ENCODE measurements at regions not wholly inside any gene's neighbourhood (a gene's known extent, or its start where the extent isn't known, plus 50 kb on each side); places are given as distances from the start of the nearest gene placed in this dataset.

DNA sequence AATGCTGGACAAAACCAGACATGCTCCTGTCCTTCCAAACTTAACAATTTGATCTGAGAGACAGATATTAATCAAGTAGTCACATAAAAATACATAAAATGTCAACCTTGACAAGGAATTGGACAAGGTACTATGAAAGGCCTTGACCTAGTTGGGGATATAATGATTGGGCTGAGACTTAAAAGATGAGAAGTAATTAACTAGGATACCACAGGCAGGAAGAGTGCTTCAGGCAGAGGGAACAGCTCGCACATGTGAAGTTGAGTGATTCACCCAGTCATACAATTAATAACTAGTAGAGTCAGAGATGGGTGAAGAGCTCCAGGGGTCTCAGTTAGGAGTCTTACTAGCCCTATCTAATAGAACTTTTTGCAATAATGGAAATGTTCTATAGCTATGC lies 259.5 kb downstream of the MSRB3 start:
- Histone ChIP-seq H4K20me1 (ENCODE audit: insufficient read depth) (no peaks in the 10 kb centered on the region), H3K9me2 (no peaks in the 10 kb centered on the region), H3K36me3 (replicated peaks in 1 of 2; ENCODE audit: control insufficient read depth in 1 of 2, insufficient read depth in 2 of 2, low read length in 1 of 2) (peaks cover 0 to 35% of the 10 kb centered on the region in 2 experiments), H3K27ac (ENCODE audit: low read depth in 2 of 2, low read length in 1 of 2) (peak overlapping the region; percentile 83 to 100; a peak in 3 of 4 replicates), H3K9me3 (peaks cover 32% of the 10 kb centered on the region), H2AFZ (ENCODE audit: low read depth) (no peak overlapping the region), H3K4me3 (ENCODE audit: low read depth in 2 of 2, low read length in 1 of 2) (no peak overlapping the region), H3F3A (replicated peaks; ENCODE audit: insufficient read depth) (peaks cover 71% of the 10 kb centered on the region), H3K9ac (peak overlapping the region; percentile 67), H3K4me1 (ENCODE audit: control insufficient read depth in 1 of 2, insufficient read depth in 2 of 2, low read depth in 1 of 2, low read length in 1 of 2) (peaks cover 0 to 37% of the 10 kb centered on the region in 2 experiments; a peak in 3 of 4 replicates), H3K27me3 (ENCODE audit: insufficient read depth) (no peaks in the 10 kb centered on the region), H3K79me2 (ENCODE audit: insufficient read depth) (no peaks in the 10 kb centered on the region), H3K4me2 (peak overlapping the region; percentile 35)
- CTCF ChIA-PET = no interaction called here
- POLR2A ChIA-PET = no interaction called here
- no peak for DNase-seq
- no peak for TF ChIP-seq TCF12 (IDR thresholded peaks at IDR 0.05)
- no peak for TF ChIP-seq GABPA (IDR thresholded peaks at IDR 0.05; ENCODE audit: low read depth)
- no peak for TF ChIP-seq FOSL2 (IDR thresholded peaks at IDR 0.05; ENCODE audit: borderline replicate concordance, low read depth)
- TF ChIP-seq, protein P1, sequence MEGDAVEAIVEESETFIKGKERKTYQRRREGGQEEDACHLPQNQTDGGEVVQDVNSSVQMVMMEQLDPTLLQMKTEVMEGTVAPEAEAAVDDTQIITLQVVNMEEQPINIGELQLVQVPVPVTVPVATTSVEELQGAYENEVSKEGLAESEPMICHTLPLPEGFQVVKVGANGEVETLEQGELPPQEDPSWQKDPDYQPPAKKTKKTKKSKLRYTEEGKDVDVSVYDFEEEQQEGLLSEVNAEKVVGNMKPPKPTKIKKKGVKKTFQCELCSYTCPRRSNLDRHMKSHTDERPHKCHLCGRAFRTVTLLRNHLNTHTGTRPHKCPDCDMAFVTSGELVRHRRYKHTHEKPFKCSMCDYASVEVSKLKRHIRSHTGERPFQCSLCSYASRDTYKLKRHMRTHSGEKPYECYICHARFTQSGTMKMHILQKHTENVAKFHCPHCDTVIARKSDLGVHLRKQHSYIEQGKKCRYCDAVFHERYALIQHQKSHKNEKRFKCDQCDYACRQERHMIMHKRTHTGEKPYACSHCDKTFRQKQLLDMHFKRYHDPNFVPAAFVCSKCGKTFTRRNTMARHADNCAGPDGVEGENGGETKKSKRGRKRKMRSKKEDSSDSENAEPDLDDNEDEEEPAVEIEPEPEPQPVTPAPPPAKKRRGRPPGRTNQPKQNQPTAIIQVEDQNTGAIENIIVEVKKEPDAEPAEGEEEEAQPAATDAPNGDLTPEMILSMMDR (IDR thresholded peaks at IDR 0.05) = no peak
- TF ChIP-seq, protein P2, sequence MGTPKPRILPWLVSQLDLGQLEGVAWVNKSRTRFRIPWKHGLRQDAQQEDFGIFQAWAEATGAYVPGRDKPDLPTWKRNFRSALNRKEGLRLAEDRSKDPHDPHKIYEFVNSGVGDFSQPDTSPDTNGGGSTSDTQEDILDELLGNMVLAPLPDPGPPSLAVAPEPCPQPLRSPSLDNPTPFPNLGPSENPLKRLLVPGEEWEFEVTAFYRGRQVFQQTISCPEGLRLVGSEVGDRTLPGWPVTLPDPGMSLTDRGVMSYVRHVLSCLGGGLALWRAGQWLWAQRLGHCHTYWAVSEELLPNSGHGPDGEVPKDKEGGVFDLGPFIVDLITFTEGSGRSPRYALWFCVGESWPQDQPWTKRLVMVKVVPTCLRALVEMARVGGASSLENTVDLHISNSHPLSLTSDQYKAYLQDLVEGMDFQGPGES (IDR thresholded peaks at IDR 0.05; ENCODE audit: low read depth, low read length) = no peak
- TF ChIP-seq NRF1 (IDR thresholded peaks at IDR 0.05; ENCODE audit: low read depth, low read length) = no peak
- TF ChIP-seq, protein P3, sequence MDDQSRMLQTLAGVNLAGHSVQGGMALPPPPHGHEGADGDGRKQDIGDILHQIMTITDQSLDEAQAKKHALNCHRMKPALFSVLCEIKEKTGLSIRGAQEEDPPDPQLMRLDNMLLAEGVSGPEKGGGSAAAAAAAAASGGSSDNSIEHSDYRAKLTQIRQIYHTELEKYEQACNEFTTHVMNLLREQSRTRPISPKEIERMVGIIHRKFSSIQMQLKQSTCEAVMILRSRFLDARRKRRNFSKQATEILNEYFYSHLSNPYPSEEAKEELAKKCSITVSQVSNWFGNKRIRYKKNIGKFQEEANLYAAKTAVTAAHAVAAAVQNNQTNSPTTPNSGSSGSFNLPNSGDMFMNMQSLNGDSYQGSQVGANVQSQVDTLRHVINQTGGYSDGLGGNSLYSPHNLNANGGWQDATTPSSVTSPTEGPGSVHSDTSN (IDR thresholded peaks at IDR 0.05) = no peak
- no peak for TF ChIP-seq TAF1 (IDR thresholded peaks at IDR 0.05; ENCODE audit: borderline replicate concordance, low read depth, low read length)
- TF ChIP-seq EP300 (IDR thresholded peaks at IDR 0.05; ENCODE audit: borderline replicate concordance in 1 of 2, low read depth in 1 of 2, low read length in 1 of 2) = no peak
- TF ChIP-seq, protein P4, sequence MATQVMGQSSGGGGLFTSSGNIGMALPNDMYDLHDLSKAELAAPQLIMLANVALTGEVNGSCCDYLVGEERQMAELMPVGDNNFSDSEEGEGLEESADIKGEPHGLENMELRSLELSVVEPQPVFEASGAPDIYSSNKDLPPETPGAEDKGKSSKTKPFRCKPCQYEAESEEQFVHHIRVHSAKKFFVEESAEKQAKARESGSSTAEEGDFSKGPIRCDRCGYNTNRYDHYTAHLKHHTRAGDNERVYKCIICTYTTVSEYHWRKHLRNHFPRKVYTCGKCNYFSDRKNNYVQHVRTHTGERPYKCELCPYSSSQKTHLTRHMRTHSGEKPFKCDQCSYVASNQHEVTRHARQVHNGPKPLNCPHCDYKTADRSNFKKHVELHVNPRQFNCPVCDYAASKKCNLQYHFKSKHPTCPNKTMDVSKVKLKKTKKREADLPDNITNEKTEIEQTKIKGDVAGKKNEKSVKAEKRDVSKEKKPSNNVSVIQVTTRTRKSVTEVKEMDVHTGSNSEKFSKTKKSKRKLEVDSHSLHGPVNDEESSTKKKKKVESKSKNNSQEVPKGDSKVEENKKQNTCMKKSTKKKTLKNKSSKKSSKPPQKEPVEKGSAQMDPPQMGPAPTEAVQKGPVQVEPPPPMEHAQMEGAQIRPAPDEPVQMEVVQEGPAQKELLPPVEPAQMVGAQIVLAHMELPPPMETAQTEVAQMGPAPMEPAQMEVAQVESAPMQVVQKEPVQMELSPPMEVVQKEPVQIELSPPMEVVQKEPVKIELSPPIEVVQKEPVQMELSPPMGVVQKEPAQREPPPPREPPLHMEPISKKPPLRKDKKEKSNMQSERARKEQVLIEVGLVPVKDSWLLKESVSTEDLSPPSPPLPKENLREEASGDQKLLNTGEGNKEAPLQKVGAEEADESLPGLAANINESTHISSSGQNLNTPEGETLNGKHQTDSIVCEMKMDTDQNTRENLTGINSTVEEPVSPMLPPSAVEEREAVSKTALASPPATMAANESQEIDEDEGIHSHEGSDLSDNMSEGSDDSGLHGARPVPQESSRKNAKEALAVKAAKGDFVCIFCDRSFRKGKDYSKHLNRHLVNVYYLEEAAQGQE (IDR thresholded peaks at IDR 0.05; ENCODE audit: low read depth, low read length) = no peak
- no peak for TF ChIP-seq SIN3A (IDR thresholded peaks at IDR 0.05; ENCODE audit: borderline replicate concordance, low read depth, low read length)
- no peak for TF ChIP-seq NFIC (IDR thresholded peaks at IDR 0.05; ENCODE audit: borderline replicate concordance)
- TF ChIP-seq, protein P5, sequence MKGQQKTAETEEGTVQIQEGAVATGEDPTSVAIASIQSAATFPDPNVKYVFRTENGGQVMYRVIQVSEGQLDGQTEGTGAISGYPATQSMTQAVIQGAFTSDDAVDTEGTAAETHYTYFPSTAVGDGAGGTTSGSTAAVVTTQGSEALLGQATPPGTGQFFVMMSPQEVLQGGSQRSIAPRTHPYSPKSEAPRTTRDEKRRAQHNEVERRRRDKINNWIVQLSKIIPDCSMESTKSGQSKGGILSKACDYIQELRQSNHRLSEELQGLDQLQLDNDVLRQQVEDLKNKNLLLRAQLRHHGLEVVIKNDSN (IDR thresholded peaks at IDR 0.05; ENCODE audit: borderline replicate concordance, low read depth) = no peak
- TF ChIP-seq MXI1 (IDR thresholded peaks at IDR 0.05; ENCODE audit: low read depth, low read length) = no peak
- TF ChIP-seq FOXM1 (IDR thresholded peaks at IDR 0.05; ENCODE audit: low read depth) = no peak
- TF ChIP-seq RAD21 (IDR thresholded peaks at IDR 0.05; ENCODE audit: low read length) = no peak
- no peak for TF ChIP-seq POLR2AphosphoS5 (IDR thresholded peaks at IDR 0.05; ENCODE audit: low read depth, low read length)
- no peak for TF ChIP-seq RCOR1 (IDR thresholded peaks at IDR 0.05; ENCODE audit: low read length)
- no peak for TF ChIP-seq GATA2 (CRISPR knock-in tag; IDR thresholded peaks at IDR 0.05)
- no peak for TF ChIP-seq SMC3 (IDR thresholded peaks at IDR 0.05; ENCODE audit: low read depth, low read length)
- 60% methylated on average over 1 of the region's 1 CpG for WGBS (ENCODE audit: low lambda C conversion rate)

Data from SK-N-SH (cell line).